A673 (cell line): ENCODE measurements at regions not wholly inside any gene's neighbourhood (a gene's known extent, or its start where the extent isn't known, plus 50 kb on each side); places are given as distances from the start of the nearest gene placed in this dataset.

ENCODE experiments used
- BruUV-seq: library from RNA; stranded (reverse); fragments of 400-500 nt; replicated peaks from 2 replicates; lab custom pipeline; 2021; lab: Mats Ljungman, UMichigan
- CTCF ChIA-PET: fragments of 300-600 bp; sonication (Branson Sonifier 250); formaldehyde crosslinking; loops from one replicate; lab custom pipeline; 2022; ENCODE audit warnings: antibody characterized with exemption; lab: Charles Lee
- POLR2A ChIA-PET: fragments of 300-600 bp; sonication (Branson Sonifier 250); formaldehyde crosslinking; loops from one replicate; lab custom pipeline; 2022; ENCODE audit warnings: antibody characterized with exemption; ENCODE audit not compliant: low non-redundant PET; lab: Charles Lee
- DNase-seq: peaks from one replicate; pipeline ENCODE4 v3.0.0-alpha.2; 2015; ENCODE audit warnings: low spot score
- H3K27ac ChIP-seq: fragments of 200-600 bp; sonication (generic); 2 replicates; pipeline ENCODE4 v1.5.1; 2016; ENCODE audit warnings: mixed run types, low read depth, mild to moderate bottlenecking, mixed read lengths, antibody characterized with exemption, low read length; ENCODE audit not compliant: poor library complexity, severe bottlenecking
- H3K27me3 ChIP-seq: fragments of 200-600 bp; sonication (generic); replicated peaks from 2 replicates; pipeline ENCODE4 v1.6.1; 2017; ENCODE audit warnings: mixed run types, low read depth, mild to moderate bottlenecking, mixed read lengths, antibody characterized with exemption, low read length; ENCODE audit not compliant: insufficient read depth, poor library complexity
- H3K36me3 ChIP-seq: fragments of 200-600 bp; sonication (generic); 2 replicates; pipeline ENCODE4 v1.6.1; 2016; ENCODE audit warnings: mixed run types, mild to moderate bottlenecking, mixed read lengths, antibody characterized with exemption, low read length; ENCODE audit not compliant: insufficient read depth, poor library complexity, severe bottlenecking
- H3K4me1 ChIP-seq: fragments of 200-600 bp; sonication (generic); 2 replicates; pipeline ENCODE4 v1.6.1; 2017; ENCODE audit warnings: mixed run types, mild to moderate bottlenecking, mixed read lengths, antibody characterized with exemption, low read length; ENCODE audit not compliant: insufficient read depth, poor library complexity, severe bottlenecking
- H3K4me3 ChIP-seq: fragments of 200-600 bp; sonication (generic); 2 replicates; pipeline ENCODE4 v1.5.1; 2016; ENCODE audit warnings: low read depth, mixed run types, mild to moderate bottlenecking, mixed read lengths, low read length; ENCODE audit not compliant: poor library complexity, severe bottlenecking
- H3K9me3 ChIP-seq: fragments of 200-600 bp; sonication (generic); 2 replicates; pipeline ENCODE4 v1.6.1; 2016; ENCODE audit warnings: mixed run types, low read depth, mild to moderate bottlenecking, mixed read lengths, antibody characterized with exemption, low read length; ENCODE audit not compliant: poor library complexity, severe bottlenecking
- EZH2 ChIP-seq: fragments of 200-600 bp; sonication (generic); IDR thresholded peaks from 2 replicates; pipeline ENCODE4 v1.6.1; 2017; ENCODE audit warnings: borderline replicate concordance, low read depth, mild to moderate bottlenecking, mixed read lengths, antibody characterized with exemption, low read length; ENCODE audit not compliant: poor library complexity, severe bottlenecking
- intact Hi-C: fragments of 100-400 bp; cut with micrococcal nuclease; formaldehyde crosslinking; loops from one replicate; pipeline ENCODE4 v1.10.0; 2022; ENCODE audit not compliant: unreplicated experiment
- TF ChIP-seq, protein P1 (sequence below): fragments of 300-800, 200-600 bp; sonication (generic); conservative IDR thresholded peaks from 2 replicates; pipeline ENCODE4 v1.5.1; 2017; ENCODE audit warnings: low read depth, mild to moderate bottlenecking, antibody characterized with exemption, low read length, moderate library complexity, mixed read lengths

DNA sequence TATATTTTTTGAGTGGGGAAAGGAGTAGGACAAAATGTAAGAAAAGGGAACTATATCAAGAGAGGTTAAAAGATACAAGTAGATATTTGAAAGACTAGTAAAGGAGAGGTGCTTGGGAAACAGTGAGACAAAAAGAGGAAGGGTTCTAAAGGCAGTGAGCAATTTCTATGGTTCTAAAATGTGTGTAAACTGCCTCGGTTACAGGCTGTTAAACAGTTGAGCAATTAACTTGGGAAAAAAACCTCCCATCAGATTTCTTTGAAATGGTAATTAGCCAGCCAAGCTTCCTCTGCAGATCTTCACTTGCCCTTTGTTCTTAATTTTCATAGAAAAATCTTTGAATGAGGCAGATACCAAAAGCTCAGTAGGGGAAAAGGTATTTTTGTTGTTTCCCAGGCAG lies 238.7 kb upstream of the KCNH7 start:
- Histone ChIP-seq H3K27me3 (no peaks in the 10 kb centered on the region), H3K27ac (no peak overlapping the region), H3K4me1 (no peaks in the 10 kb centered on the region), H3K36me3 (no peaks in the 10 kb centered on the region), H3K4me3 (no peak overlapping the region), H3K9me3 (peaks cover 4% of the 10 kb centered on the region)
- peak; percentile 1 for DNase-seq
- BruUV-seq: no TSS peak
- CTCF ChIA-PET: no interaction called here
- POLR2A ChIA-PET: no interaction called here
- intact Hi-C loops: no loop called here
- no peak for TF ChIP-seq EZH2
- TF ChIP-seq, protein P1, sequence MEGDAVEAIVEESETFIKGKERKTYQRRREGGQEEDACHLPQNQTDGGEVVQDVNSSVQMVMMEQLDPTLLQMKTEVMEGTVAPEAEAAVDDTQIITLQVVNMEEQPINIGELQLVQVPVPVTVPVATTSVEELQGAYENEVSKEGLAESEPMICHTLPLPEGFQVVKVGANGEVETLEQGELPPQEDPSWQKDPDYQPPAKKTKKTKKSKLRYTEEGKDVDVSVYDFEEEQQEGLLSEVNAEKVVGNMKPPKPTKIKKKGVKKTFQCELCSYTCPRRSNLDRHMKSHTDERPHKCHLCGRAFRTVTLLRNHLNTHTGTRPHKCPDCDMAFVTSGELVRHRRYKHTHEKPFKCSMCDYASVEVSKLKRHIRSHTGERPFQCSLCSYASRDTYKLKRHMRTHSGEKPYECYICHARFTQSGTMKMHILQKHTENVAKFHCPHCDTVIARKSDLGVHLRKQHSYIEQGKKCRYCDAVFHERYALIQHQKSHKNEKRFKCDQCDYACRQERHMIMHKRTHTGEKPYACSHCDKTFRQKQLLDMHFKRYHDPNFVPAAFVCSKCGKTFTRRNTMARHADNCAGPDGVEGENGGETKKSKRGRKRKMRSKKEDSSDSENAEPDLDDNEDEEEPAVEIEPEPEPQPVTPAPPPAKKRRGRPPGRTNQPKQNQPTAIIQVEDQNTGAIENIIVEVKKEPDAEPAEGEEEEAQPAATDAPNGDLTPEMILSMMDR: no peak

DNA sequence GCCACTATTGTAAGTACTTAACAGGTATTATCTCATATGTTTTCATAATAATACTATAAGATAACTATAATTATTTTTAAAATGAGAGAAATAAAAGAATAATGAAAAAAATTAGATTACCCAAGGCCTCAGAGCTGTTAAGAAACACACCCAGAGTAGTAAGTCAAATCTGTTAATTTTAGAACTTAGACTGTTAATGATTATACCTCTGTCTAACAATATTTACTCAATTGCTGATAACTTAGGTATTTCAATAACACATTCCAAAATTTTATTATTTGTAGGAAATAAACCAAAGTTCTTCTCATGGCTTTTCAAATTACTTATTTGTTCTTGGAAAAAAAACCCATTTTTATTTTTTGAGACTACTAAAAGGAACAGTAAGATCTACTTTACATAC lies 227.5 kb upstream of the KCNH7 start:
- Histone ChIP-seq H3K27ac (no peak overlapping the region), H3K9me3 (no peaks in the 10 kb centered on the region), H3K27me3 (no peaks in the 10 kb centered on the region), H3K36me3 (no peaks in the 10 kb centered on the region), H3K4me3 (no peak overlapping the region), H3K4me1 (no peaks in the 10 kb centered on the region)
- no peak for TF ChIP-seq EZH2
- TF ChIP-seq, protein P1: no peak
- no peak for DNase-seq
- intact Hi-C loops: no loop called here
- CTCF ChIA-PET: no interaction called here
- no TSS peak for BruUV-seq
- POLR2A ChIA-PET: no interaction called here

DNA sequence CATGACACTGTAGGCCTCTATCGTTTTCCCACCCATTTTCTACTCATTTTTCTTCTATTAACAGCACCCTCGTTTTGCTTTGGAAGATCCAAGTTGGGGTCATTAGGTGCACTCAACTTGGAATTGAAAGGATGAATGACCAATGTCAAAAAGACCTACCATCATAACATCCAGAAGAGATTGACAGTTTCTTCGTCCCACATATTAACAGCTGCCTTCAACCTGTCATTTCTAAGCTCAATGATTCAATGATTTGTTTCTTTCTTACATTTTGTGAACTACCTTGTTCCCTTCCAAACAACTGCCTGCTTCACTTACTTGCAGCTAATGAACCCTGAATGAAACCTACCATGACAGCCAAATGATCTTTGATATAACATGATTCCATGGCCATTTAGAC lies 224.0 kb upstream of the KCNH7 start:
- POLR2A ChIA-PET: no interaction called here

More for the DNA sequence above, 224.0 kb upstream of the KCNH7 start:
- CTCF ChIA-PET: no interaction called here
- Histone ChIP-seq H3K27ac (no peak overlapping the region), H3K9me3 (no peaks in the 10 kb centered on the region), H3K4me1 (no peaks in the 10 kb centered on the region), H3K27me3 (no peaks in the 10 kb centered on the region), H3K4me3 (no peak overlapping the region), H3K36me3 (no peaks in the 10 kb centered on the region)
- BruUV-seq: no TSS peak
- no peak for DNase-seq
- TF ChIP-seq EZH2: no peak
- TF ChIP-seq, protein P1: no peak
- intact Hi-C loops: no loop called here
